SU-DHL-6 (cell line): ENCODE measurements at regions not wholly inside any gene's neighbourhood (a gene's known extent, or its start where the extent isn't known, plus 50 kb on each side); places are given as distances from the start of the nearest gene placed in this dataset.

Experiments
- CTCF ChIP-seq: fragments of 200-600 bp; sonication (generic); IDR thresholded peaks from one replicate; pipeline ENCODE4 v1.5.1; 2017; ENCODE audit warnings: antibody characterized with exemption, mild to moderate bottlenecking, low read length, moderate library complexity; ENCODE audit not compliant: insufficient read depth, poor library complexity, severe bottlenecking
- EZH2phosphoT487 ChIP-seq: fragments of 200-600 bp; sonication (generic), shearing (Covaris generic); conservative IDR thresholded peaks from 2 replicates; pipeline ENCODE4 v1.6.1; 2018; ENCODE audit warnings: mild to moderate bottlenecking, antibody characterized with exemption, low read length, moderate library complexity, mixed read lengths

GRCh38 chr5:99076723-99077640, 148.2 kb upstream of the CHD1 start:
- TF ChIP-seq CTCF (no peak), EZH2phosphoT487 (no peak)
